IMR-90 (cell line): ENCODE measurements at regions not wholly inside any gene's neighbourhood (a gene's known extent, or its start where the extent isn't known, plus 50 kb on each side); places are given as distances from the start of the nearest gene placed in this dataset.

Experiments
- BHLHE40 ChIP-seq: fragments of 150-350 bp; IDR thresholded peaks from 2 replicates; pipeline ENCODE4 v1.6.1; 2016; ENCODE audit warnings: mild to moderate bottlenecking, low read depth, low read length
- CEBPB ChIP-seq: IDR thresholded peaks from 2 replicates; pipeline ENCODE4 v1.6.1; 2012; ENCODE audit warnings: low read depth, low read length, improper control_type of control experiment
- CTCF ChIP-seq: conservative IDR thresholded peaks from 2 replicates; pipeline ENCODE4 v1.5.1; 2012; ENCODE audit warnings: mild to moderate bottlenecking, low read depth, low read length, improper control_type of control experiment
- FOS ChIP-seq: fragments of 150-350 bp; IDR thresholded peaks from 2 replicates; pipeline ENCODE4 v1.6.1; 2016; ENCODE audit warnings: low read depth, low read length
- MAFK ChIP-seq: IDR thresholded peaks from 2 replicates; pipeline ENCODE4 v1.6.1; 2012; ENCODE audit warnings: low read depth, low read length, improper control_type of control experiment
- MAZ ChIP-seq: IDR thresholded peaks from 2 replicates; pipeline ENCODE4 v1.6.1; 2012; ENCODE audit warnings: low read depth, mild to moderate bottlenecking, low read length, improper control_type of control experiment, moderate library complexity, borderline replicate concordance
- MXI1 ChIP-seq: IDR thresholded peaks from 2 replicates; pipeline ENCODE4 v1.6.1; 2012; ENCODE audit warnings: low read depth, mild to moderate bottlenecking, low read length, moderate library complexity, borderline replicate concordance
- POLR2A ChIP-seq: IDR thresholded peaks from 2 replicates; pipeline ENCODE4 v1.6.1; 2012; ENCODE audit warnings: mild to moderate bottlenecking, low read depth, low read length
- RAD21 ChIP-seq: IDR thresholded peaks from 2 replicates; pipeline ENCODE4 v1.6.1; 2012; ENCODE audit warnings: low read length, improper control_type of control experiment
- RCOR1 ChIP-seq: IDR thresholded peaks from 2 replicates; pipeline ENCODE4 v1.6.1; 2012; ENCODE audit warnings: mild to moderate bottlenecking, low read length, improper control_type of control experiment; ENCODE audit not compliant: insufficient replicate concordance
- RFX5 ChIP-seq: IDR thresholded peaks from 2 replicates; pipeline ENCODE4 v1.8.0; 2012; ENCODE audit warnings: low read depth, mild to moderate bottlenecking, low read length, moderate library complexity
- USF2 ChIP-seq: fragments of 150-350 bp; IDR thresholded peaks from 2 replicates; pipeline ENCODE4 v1.6.1; 2017; ENCODE audit warnings: mild to moderate bottlenecking, antibody characterized with exemption, low read length, low read depth

GRCh38 chr4:157888281-157888680, 284.5 kb downstream of the GASK1B start:
- TF ChIP-seq CTCF (no peak), CEBPB (no peak), USF2 (no peak), POLR2A (no peak), MAZ (no peak), RCOR1 (no peak), BHLHE40 (no peak), RAD21 (no peak), RFX5 (no peak), MXI1 (no peak), FOS (no peak), MAFK (no peak)
